Vagina (tissue), 2 donors: ENCODE measurements at regions not wholly inside any gene's neighbourhood (a gene's known extent, or its start where the extent isn't known, plus 50 kb on each side); places are given as distances from the start of the nearest gene placed in this dataset.

Experiments
- POLR2A ChIP-seq, 2 donors: fragments of 450-650 bp; IDR thresholded peaks; one replicate each; pipeline ENCODE4 v1.6.1; 2017; ENCODE audit warnings: antibody characterized with exemption in 2 of 2, mild to moderate bottlenecking in 2 of 2, moderate library complexity in 2 of 2
- POLR2AphosphoS5 ChIP-seq, 2 donors: sonication (generic); formaldehyde crosslinking; IDR thresholded peaks; one replicate each; pipeline ENCODE4 v1.9.0; 2017; ENCODE audit warnings: antibody characterized with exemption in 2 of 2, mild to moderate bottlenecking in 2 of 2, low read depth in 1 of 2; ENCODE audit not compliant: insufficient read depth in 1 of 2
- TF ChIP-seq, protein P1 (sequence below), 3 experiments: fragments of 450-650 bp in 2 of 3; fragments of 200-600 bp in 1 of 3; sonication (generic) in 1 of 3; IDR thresholded peaks; one replicate each; pipeline ENCODE4 v1.5.1; 2017 to 2019; ENCODE audit warnings: antibody characterized with exemption in 3 of 3, mild to moderate bottlenecking in 2 of 3, moderate library complexity in 2 of 3

DNA sequence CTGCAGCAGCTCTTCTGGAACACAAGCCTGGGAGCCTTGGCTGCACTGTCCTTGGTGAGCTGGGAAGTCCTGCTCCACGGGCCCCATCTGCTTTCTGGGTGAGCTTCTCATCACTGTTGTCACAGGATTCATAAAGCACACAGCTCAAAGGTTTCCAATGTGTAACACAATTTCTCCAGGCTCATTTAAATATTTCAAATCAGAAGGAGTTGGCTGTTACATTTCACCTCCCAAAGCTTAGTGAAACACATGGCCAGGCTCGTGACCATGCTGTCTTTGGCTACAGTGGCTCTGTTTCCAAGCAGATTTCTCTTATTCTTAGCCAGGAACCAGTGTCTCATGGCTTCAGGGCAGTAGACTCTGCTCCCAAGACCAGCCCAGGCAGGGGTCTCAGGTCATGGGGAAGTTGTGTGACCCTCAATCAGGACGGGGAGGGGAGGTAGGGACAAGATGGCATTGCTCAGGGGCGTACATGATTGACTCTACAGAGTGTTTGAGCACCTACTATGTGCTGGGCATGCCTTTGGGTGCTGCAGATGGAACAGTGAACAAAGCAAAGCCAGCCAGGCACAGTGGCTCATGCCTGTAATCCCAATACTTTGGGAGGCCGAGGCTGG, 353.0 kb downstream of the NPHP4 start:
- TF ChIP-seq POLR2A (IDR thresholded peaks at IDR 0.05), result no peak
- TF ChIP-seq, protein P1, sequence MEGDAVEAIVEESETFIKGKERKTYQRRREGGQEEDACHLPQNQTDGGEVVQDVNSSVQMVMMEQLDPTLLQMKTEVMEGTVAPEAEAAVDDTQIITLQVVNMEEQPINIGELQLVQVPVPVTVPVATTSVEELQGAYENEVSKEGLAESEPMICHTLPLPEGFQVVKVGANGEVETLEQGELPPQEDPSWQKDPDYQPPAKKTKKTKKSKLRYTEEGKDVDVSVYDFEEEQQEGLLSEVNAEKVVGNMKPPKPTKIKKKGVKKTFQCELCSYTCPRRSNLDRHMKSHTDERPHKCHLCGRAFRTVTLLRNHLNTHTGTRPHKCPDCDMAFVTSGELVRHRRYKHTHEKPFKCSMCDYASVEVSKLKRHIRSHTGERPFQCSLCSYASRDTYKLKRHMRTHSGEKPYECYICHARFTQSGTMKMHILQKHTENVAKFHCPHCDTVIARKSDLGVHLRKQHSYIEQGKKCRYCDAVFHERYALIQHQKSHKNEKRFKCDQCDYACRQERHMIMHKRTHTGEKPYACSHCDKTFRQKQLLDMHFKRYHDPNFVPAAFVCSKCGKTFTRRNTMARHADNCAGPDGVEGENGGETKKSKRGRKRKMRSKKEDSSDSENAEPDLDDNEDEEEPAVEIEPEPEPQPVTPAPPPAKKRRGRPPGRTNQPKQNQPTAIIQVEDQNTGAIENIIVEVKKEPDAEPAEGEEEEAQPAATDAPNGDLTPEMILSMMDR (IDR thresholded peaks at IDR 0.05), result no peak
- no peak for TF ChIP-seq POLR2AphosphoS5 (IDR thresholded peaks at IDR 0.05; ENCODE audit: insufficient read depth in 1 of 2, low read depth in 1 of 2)
